ENCODE measurements at regions not wholly inside any gene's neighbourhood (a gene's known extent, or its start where the extent isn't known, plus 50 kb on each side); places are given as distances from the start of the nearest gene placed in this dataset.

DNA sequence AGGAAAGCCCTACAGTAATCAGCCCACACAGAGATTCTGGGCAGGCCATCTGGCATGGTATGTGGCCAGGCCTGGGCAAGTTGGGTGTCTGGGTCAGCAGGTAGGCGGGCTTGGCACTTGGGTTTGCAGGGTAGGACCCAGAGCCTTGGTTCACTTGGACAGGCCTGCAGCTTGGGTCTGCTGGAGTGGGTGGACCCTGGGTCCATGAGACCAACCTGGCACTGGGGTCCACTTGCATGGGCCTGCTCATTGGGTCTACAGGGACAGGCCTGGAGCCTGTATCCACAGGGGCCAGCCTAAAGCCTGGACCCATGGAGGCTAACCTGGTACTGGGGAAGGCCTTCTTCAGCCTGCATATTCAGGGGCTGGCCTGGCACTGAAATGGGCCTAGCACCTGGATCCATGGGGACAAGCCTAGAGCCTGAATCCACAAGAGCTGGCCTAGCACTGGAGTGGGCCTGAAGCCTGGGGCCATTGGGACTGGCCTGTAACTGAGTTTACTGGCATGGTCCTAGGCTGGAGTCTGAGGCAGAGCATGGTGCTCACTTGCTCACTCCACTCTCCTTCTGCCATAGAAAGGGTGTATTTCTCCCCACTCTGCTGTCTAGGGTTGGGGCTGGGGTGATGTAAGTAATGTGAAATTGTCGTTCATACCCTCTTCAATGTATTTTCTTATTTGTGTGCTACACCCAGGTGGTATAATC is 315.0 kb downstream of the AHR start:
- Histone ChIP-seq H2AFZ (no peak overlapping the region), H3K27ac (no peak overlapping the region), H4K20me1 (ENCODE audit: insufficient read depth) (no peaks in the 10 kb centered on the region), H3K4me1 (replicated peaks; ENCODE audit: insufficient read depth) (peaks cover 24% of the 10 kb centered on the region), H3F3A (ENCODE audit: insufficient read depth, low read depth) (peaks cover 13% of the 10 kb centered on the region), H3K4me3 (no peak overlapping the region), H3K79me2 (ENCODE audit: low read depth) (no peaks in the 10 kb centered on the region), H3K4me2 (no peak overlapping the region), H3K36me3 (ENCODE audit: low read depth) (no peaks in the 10 kb centered on the region), H3K9me3 (ENCODE audit: insufficient read depth, low read depth) (peaks cover 4% of the 10 kb centered on the region; the same call in 1 of the 2 replicates), H3K9me2 (ENCODE audit: insufficient read depth) (no peaks in the 10 kb centered on the region), H3K27me3 (ENCODE audit: insufficient read depth, low read depth) (no peaks in the 10 kb centered on the region)
- ChIA-PET CTCF (no interaction called here), POLR2A (ENCODE audit: unreplicated experiment) (no interaction called here)
- no peak for DNase-seq
- BruUV-seq (replicated peaks), result no TSS peak
- TF ChIP-seq, protein P1, sequence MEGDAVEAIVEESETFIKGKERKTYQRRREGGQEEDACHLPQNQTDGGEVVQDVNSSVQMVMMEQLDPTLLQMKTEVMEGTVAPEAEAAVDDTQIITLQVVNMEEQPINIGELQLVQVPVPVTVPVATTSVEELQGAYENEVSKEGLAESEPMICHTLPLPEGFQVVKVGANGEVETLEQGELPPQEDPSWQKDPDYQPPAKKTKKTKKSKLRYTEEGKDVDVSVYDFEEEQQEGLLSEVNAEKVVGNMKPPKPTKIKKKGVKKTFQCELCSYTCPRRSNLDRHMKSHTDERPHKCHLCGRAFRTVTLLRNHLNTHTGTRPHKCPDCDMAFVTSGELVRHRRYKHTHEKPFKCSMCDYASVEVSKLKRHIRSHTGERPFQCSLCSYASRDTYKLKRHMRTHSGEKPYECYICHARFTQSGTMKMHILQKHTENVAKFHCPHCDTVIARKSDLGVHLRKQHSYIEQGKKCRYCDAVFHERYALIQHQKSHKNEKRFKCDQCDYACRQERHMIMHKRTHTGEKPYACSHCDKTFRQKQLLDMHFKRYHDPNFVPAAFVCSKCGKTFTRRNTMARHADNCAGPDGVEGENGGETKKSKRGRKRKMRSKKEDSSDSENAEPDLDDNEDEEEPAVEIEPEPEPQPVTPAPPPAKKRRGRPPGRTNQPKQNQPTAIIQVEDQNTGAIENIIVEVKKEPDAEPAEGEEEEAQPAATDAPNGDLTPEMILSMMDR (conservative IDR thresholded peaks at IDR 0.05), result no peak
- TF ChIP-seq EZH2 (IDR thresholded peaks at IDR 0.05; ENCODE audit: low read depth), result no peak
- intact Hi-C loops (cut with micrococcal nuclease; ENCODE audit: unreplicated experiment), result no loop called here

DNA sequence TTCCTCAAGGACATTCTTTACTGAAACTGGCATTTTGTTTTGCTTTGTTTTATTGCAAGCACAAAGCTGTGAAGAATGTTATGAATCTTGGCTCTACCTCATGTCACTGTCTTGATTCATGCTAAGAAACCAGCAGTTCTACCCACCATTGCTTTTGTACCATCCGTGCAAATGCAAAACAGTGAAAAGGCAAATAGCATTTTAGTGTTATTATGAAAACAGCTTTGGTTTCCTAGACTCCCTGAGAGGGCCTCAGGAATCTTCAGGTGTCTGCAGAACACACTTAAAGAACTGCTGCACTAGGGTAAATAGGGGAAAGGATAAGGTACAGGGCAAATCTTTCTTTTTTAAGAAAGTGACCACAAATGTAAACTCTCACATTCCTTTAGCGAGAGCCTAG is 318.9 kb downstream of the AHR start:
- Histone ChIP-seq H3K36me3 (ENCODE audit: low read depth) (no peaks in the 10 kb centered on the region), H3K4me2 (peak overlapping the region; percentile 58; the same call in 1 of the 2 replicates), H3F3A (ENCODE audit: insufficient read depth, low read depth) (peaks cover 19% of the 10 kb centered on the region), H3K9me2 (ENCODE audit: insufficient read depth) (no peaks in the 10 kb centered on the region), H3K27ac (no peak overlapping the region), H3K9me3 (ENCODE audit: insufficient read depth, low read depth) (no peaks in the 10 kb centered on the region), H3K79me2 (ENCODE audit: low read depth) (no peaks in the 10 kb centered on the region), H2AFZ (no peak overlapping the region), H3K4me1 (replicated peaks; ENCODE audit: insufficient read depth) (peaks cover 33% of the 10 kb centered on the region), H3K27me3 (ENCODE audit: insufficient read depth, low read depth) (no peaks in the 10 kb centered on the region), H3K4me3 (no peak overlapping the region), H4K20me1 (ENCODE audit: insufficient read depth) (no peaks in the 10 kb centered on the region)
- DNase-seq, result no peak
- POLR2A ChIA-PET (ENCODE audit: unreplicated experiment), result no interaction called here
- TF ChIP-seq, protein P1 (conservative IDR thresholded peaks at IDR 0.05), result no peak
- no peak for TF ChIP-seq EZH2 (IDR thresholded peaks at IDR 0.05; ENCODE audit: low read depth)
- no TSS peak for BruUV-seq (replicated peaks)
- intact Hi-C loops (cut with micrococcal nuclease; ENCODE audit: unreplicated experiment), result no loop called here
- CTCF ChIA-PET, result no interaction called here

DNA sequence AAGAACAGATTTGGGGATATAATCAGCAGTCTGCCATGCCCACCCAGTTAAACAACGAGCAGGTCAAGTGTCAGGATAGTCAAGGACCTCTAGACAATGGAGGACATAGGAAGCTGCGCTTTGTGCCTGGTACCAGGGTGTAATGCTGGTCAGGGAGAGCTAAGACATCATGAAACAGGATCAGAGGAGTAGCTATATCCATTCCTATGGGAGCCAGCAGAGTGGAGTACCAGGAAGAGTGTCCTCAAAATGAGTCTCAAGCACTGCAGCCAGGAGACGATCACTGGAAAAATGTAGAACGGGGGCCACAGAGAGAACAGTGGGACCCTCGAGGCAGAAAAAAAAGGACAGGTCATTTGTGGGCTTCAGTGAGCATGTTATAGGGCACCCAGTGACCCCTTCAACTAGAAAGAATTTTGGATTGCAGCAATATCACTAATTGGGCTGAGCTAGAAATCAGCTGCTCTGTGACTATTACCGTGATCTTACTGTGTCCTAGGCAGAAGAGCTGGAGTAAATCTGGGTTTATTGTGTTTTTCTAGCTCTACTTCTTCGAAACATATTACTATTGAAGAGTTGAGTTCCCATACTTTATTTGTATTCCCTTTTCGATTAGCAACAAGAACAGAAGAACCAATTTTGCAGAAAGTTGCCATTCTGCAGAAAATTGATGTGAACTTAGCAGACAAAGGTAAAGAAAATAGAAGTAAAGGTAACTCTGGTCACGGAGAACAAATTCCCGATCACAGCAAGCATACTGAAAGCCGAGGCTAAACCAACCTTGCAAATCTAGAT is 319.6 kb downstream of the AHR start:
- intact Hi-C loops (cut with micrococcal nuclease; ENCODE audit: unreplicated experiment), result loop anchor here (2.0 kb wide), 1 partner anchor 245 kb away; no protein-coding TSS in a partner anchor
- Histone ChIP-seq H3K9me2 (ENCODE audit: insufficient read depth) (no peaks in the 10 kb centered on the region), H3K4me1 (replicated peaks; ENCODE audit: insufficient read depth) (peaks cover 33% of the 10 kb centered on the region), H3K27me3 (ENCODE audit: insufficient read depth, low read depth) (no peaks in the 10 kb centered on the region), H2AFZ (peak overlapping the region; percentile 8; the same call in 1 of the 2 replicates), H3K4me2 (peak overlapping the region; percentile 58), H3K79me2 (ENCODE audit: low read depth) (no peaks in the 10 kb centered on the region), H3K9me3 (ENCODE audit: insufficient read depth, low read depth) (no peaks in the 10 kb centered on the region), H3K4me3 (peak overlapping the region; percentile 12; the same call in 1 of the 2 replicates), H4K20me1 (ENCODE audit: insufficient read depth) (no peaks in the 10 kb centered on the region), H3K36me3 (ENCODE audit: low read depth) (no peaks in the 10 kb centered on the region), H3F3A (ENCODE audit: insufficient read depth, low read depth) (peaks cover 19% of the 10 kb centered on the region), H3K27ac (peak overlapping the region; percentile 51)
- ChIA-PET POLR2A (ENCODE audit: unreplicated experiment) (no interaction called here), CTCF (interaction anchor here (0.7 kb wide), 1 partner anchor 96 kb away, joined by 3 read pairs; no protein-coding TSS in a partner anchor)
- DNase-seq, result no peak
- TF ChIP-seq, protein P1 (conservative IDR thresholded peaks at IDR 0.05), result no peak
- TF ChIP-seq EZH2 (IDR thresholded peaks at IDR 0.05; ENCODE audit: low read depth), result no peak
- BruUV-seq (replicated peaks), result no TSS peak

Measured in PC-9 (cell line).